ENCODE measurements at regions not wholly inside any gene's neighbourhood (a gene's known extent, or its start where the extent isn't known, plus 50 kb on each side); places are given as distances from the start of the nearest gene placed in this dataset.

- H3K4me1 ChIP-seq = no peaks in the 10 kb centered on the region
- intact Hi-C loops (cut with micrococcal nuclease; ENCODE audit: unreplicated experiment) = no loop called here
- no peaks in the 10 kb centered on the region for H3K36me3 ChIP-seq (ENCODE audit: control insufficient read depth, insufficient read depth, low read length)
- DNase-seq = no peak
- BruUV-seq (replicated peaks) = no TSS peak
- H3K4me1 Mint-ChIP-seq (ENCODE audit: low read depth, unreplicated experiment) = no peaks in the 10 kb centered on the region
- no peak overlapping the region for H3K27ac Mint-ChIP-seq (ENCODE audit: unreplicated experiment)
- H3K27me3 Mint-ChIP-seq (ENCODE audit: insufficient read depth, unreplicated experiment) = no peaks in the 10 kb centered on the region
- ChIA-PET CTCF (no interaction called here), POLR2A (interaction anchor here (0.6 kb wide), 1 partner anchor 992 kb away, joined by 3 read pairs; no protein-coding TSS in a partner anchor)
- H3K9me3 Mint-ChIP-seq (ENCODE audit: unreplicated experiment) = no peaks in the 10 kb centered on the region
- no peaks in the 10 kb centered on the region for H3K27me3 ChIP-seq (replicated peaks; ENCODE audit: control insufficient read depth, insufficient read depth, low read length)
- H3K4me3 Mint-ChIP-seq (ENCODE audit: unreplicated experiment) = no peak overlapping the region
- no peaks in the 10 kb centered on the region for H3K9me3 ChIP-seq
- no peaks in the 10 kb centered on the region for H3K36me3 Mint-ChIP-seq (ENCODE audit: insufficient read depth, unreplicated experiment)
- TF ChIP-seq CTCF (IDR thresholded peaks at IDR 0.05; ENCODE audit: insufficient read depth in 1 of 2, low read depth in 1 of 2, low read length in 1 of 2, severe bottlenecking in 1 of 2, unreplicated experiment in 1 of 2) = no peak
- no peak overlapping the region for H3K4me3 ChIP-seq (ENCODE audit: low read depth, low read length)
These were observed 230.8 kb downstream of the GASK1B start for GRCh38 chr4:157942017-157942416.

DNA sequence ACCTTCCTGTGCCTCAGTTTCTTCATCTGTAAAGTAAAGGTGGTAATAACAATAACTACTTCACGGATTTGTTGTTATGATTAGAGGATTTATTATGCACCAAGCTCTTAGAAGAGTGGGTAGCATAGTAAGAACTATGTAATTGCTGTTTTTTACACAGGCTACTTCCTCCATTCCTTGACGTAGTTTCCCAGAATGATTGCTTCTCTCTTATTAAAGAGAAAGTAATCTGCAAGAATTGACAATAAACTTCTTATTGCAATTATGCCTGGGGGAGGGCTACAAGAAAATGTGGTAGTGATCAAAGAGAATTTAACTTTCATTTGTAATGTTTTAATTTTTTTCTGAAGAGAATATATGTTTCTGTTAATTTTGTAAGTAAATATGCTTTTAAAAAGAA lies 238.7 kb downstream of the GASK1B start:
- no peaks in the 10 kb centered on the region for H3K27me3 Mint-ChIP-seq (ENCODE audit: insufficient read depth, unreplicated experiment)
- no peak overlapping the region for H3K4me3 ChIP-seq (ENCODE audit: low read depth, low read length)
- H3K9me3 ChIP-seq = no peaks in the 10 kb centered on the region
- ChIA-PET CTCF (no interaction called here), POLR2A (no interaction called here)
- intact Hi-C loops (cut with micrococcal nuclease; ENCODE audit: unreplicated experiment) = no loop called here
- no peaks in the 10 kb centered on the region for H3K36me3 Mint-ChIP-seq (ENCODE audit: insufficient read depth, unreplicated experiment)
- H3K4me1 ChIP-seq = no peaks in the 10 kb centered on the region
- H3K4me3 Mint-ChIP-seq (ENCODE audit: unreplicated experiment) = no peak overlapping the region
- no peaks in the 10 kb centered on the region for H3K27me3 ChIP-seq (replicated peaks; ENCODE audit: control insufficient read depth, insufficient read depth, low read length)
- H3K4me1 Mint-ChIP-seq (ENCODE audit: low read depth, unreplicated experiment) = no peaks in the 10 kb centered on the region
- no peaks in the 10 kb centered on the region for H3K9me3 Mint-ChIP-seq (ENCODE audit: unreplicated experiment)
- DNase-seq = no peak
- no peaks in the 10 kb centered on the region for H3K36me3 ChIP-seq (ENCODE audit: control insufficient read depth, insufficient read depth, low read length)
- no peak for TF ChIP-seq CTCF (IDR thresholded peaks at IDR 0.05; ENCODE audit: insufficient read depth in 1 of 2, low read depth in 1 of 2, low read length in 1 of 2, severe bottlenecking in 1 of 2, unreplicated experiment in 1 of 2)
- BruUV-seq (replicated peaks) = no TSS peak
- no peak overlapping the region for H3K27ac Mint-ChIP-seq (ENCODE audit: unreplicated experiment)

- H3K36me3 Mint-ChIP-seq (ENCODE audit: insufficient read depth, unreplicated experiment) = no peaks in the 10 kb centered on the region
- intact Hi-C loops (cut with micrococcal nuclease; ENCODE audit: unreplicated experiment) = no loop called here
- ChIA-PET CTCF (no interaction called here), POLR2A (no interaction called here)
- TF ChIP-seq CTCF (IDR thresholded peaks at IDR 0.05; ENCODE audit: insufficient read depth in 1 of 2, low read depth in 1 of 2, low read length in 1 of 2, severe bottlenecking in 1 of 2, unreplicated experiment in 1 of 2) = no peak
- Histone ChIP-seq H3K4me3 (ENCODE audit: low read depth, low read length) (no peak overlapping the region), H3K9me3 (no peaks in the 10 kb centered on the region), H3K4me1 (no peaks in the 10 kb centered on the region), H3K36me3 (ENCODE audit: control insufficient read depth, insufficient read depth, low read length) (no peaks in the 10 kb centered on the region), H3K27me3 (replicated peaks; ENCODE audit: control insufficient read depth, insufficient read depth, low read length) (no peaks in the 10 kb centered on the region)
- H3K4me3 Mint-ChIP-seq (ENCODE audit: unreplicated experiment) = no peak overlapping the region
- no peak overlapping the region for H3K27ac Mint-ChIP-seq (ENCODE audit: unreplicated experiment)
- no peaks in the 10 kb centered on the region for H3K4me1 Mint-ChIP-seq (ENCODE audit: low read depth, unreplicated experiment)
- BruUV-seq (replicated peaks) = no TSS peak
- H3K9me3 Mint-ChIP-seq (ENCODE audit: unreplicated experiment) = no peaks in the 10 kb centered on the region
- no peak for DNase-seq
- no peaks in the 10 kb centered on the region for H3K27me3 Mint-ChIP-seq (ENCODE audit: insufficient read depth, unreplicated experiment)
These were observed 239.9 kb downstream of the GASK1B start for GRCh38 chr4:157932936-157933335.
